CD4-positive, alpha-beta T cell treated with Interleukin-10 for 1 hour (primary cell): ENCODE measurements at regions not wholly inside any gene's neighbourhood (a gene's known extent, or its start where the extent isn't known, plus 50 kb on each side); places are given as distances from the start of the nearest gene placed in this dataset.

ENCODE experiments used
- DNase-seq: peaks from one replicate; pipeline ENCODE4 v3.0.0-alpha.2; 2020

DNA sequence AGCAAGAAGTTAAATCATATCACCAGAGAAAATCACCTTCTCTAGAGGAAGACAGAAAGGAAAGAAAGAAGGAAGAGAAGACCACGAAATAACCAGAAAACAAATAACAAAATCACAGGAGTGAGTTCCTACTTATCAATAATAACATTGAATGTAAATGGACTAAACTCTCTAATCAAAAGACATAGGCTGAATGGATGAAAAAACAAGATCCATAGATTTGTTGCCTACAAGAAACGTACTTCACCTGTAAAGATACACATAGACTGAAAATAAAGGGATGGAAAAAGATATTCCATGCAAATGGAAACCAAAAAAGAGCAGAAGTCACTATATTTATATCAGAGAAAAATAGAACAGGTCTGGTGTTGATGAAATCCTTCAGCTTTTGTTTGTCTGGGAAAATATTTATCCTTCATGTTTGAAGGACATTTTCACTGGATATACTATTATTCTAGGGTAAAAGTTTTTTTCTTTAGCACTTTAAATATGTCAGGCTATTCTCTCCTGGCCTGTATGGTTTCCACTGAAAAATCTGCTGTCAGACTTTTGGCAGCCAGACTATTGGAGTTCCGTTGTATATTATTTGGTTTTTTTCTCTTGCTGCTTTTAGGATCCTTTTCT is 202.5 kb upstream of the DUSP10 start:
- no peak for DNase-seq

DNA sequence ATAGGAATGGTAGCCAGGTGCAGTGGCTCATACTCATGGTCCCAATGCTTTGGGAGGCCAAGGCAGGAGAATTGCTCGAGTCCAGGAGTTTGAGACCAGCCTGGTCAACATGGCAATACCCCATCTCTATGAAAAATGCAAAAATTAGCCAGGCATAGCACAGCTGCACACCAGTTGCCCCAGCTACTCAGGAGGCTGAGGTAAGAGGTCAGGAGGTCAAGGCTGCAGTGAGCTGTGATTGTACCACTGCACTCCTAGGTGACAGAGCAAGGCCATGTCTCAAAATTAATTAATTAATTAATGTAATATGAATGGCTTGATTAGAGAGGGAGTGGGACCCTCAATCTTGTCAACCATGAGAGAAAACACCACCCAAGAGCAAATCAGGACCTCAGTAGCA is 198.7 kb upstream of the DUSP10 start:
- DNase-seq = no peak

DNA sequence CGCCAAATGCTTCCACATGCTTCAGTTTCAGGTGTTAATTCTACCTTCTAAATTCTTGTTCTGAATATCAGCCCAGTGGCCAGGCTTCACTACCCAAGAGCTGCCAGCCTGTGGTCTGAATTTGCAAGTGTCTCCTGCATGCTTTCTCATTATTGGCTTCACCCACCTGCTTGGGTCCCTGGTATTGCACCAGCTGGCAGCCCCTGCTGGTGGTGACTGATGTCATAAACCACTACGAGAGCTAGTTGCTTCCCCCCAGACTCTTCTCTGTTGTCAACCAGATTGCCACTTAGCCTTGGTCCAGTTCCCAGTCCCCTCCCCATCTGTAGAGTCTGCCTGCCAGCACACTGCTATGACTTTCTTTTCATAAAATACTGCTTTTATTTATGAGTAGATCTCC is 197.7 kb upstream of the DUSP10 start:
- no peak for DNase-seq

DNA sequence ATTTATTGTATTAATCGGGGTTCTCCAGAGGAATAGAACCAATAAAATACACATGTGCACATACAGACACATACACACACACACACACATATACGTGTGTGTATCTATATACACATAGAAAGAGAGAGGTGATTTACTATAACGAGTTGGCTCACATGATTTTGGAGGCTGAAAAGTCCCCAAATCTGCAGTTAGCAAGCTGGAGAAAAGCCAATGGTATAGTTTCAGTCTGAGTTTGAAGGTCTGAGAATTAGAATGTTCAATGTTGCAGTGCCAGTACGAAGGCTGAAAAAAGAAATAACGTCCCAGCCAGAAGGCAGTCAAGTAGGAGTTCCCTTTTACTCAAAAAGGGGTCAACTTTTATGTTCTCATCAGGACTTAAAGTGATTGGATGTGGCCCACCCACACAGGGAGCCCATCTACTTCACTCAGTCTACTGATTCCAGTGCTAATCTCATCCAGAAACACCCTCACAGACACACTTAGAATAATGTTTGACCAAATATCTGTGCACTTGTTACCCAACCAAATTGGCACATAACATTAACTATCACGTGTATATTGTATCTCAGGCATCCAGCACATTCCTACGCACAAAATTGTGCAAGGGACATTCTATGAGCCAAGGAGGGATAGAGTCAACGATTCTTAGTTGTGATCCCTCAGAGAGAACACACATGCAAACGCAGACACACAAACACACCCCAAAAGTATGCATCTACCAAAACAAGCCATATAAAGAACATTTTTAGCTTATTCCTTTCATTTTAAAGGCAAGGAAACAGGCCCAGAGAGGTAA is 195.5 kb upstream of the DUSP10 start:
- DNase-seq = no peak

DNA sequence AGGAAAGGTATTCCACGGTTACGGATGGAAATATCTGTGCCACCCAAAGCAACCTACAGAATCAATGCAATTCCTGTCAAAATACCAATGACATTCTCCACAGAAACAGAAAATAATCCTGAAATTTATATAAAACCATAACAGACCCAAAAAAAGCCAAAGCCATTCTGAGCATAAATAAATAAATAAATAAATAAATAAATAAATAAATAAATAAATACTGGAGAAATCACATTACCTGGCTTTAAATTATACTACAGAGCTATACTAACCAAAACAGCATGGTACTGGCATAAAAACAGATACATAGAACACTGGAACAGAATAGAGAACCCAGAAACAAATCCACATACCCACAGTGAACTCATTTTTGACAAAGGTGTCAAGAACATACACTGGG is 191.9 kb upstream of the DUSP10 start:
- no peak for DNase-seq

DNA sequence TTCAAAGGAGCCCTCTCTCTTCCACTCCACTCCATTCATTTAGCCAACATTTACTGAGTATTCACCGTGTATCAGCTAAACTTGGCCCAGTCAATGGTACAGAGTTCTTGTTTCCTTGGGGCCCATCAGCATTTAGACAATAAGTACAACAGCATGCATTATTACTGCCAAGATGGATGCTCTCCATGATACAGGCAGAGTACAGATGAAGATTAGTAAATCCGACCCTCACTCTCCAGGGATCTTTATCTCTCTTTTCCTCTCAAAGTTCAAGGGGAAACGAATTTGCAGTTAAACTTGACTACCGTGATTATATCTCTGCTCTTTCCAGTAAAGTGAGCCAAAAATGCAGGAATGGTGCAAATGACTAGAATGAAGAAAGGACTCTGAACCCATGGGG is 184.6 kb upstream of the DUSP10 start:
- no peak for DNase-seq

DNA sequence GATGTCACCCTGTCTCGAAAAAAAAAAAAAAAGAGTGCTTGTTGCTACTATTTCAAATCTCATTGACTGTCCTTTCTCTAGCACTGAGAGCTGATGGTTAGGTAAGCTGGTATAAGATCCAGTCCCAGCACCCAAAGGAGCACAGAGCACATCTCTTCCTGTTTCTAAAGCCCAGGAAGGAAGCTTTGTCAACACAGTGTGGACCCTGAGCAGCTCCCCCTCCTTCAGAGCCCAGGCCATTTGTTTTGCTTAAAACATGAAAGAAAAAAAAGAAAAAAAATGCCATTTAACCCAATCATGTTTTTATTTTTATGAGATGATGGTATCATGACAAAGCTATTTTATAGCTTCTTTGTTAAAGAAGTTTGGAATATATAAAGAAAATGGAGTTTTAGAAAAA is 184.1 kb upstream of the DUSP10 start:
- no peak for DNase-seq

DNA sequence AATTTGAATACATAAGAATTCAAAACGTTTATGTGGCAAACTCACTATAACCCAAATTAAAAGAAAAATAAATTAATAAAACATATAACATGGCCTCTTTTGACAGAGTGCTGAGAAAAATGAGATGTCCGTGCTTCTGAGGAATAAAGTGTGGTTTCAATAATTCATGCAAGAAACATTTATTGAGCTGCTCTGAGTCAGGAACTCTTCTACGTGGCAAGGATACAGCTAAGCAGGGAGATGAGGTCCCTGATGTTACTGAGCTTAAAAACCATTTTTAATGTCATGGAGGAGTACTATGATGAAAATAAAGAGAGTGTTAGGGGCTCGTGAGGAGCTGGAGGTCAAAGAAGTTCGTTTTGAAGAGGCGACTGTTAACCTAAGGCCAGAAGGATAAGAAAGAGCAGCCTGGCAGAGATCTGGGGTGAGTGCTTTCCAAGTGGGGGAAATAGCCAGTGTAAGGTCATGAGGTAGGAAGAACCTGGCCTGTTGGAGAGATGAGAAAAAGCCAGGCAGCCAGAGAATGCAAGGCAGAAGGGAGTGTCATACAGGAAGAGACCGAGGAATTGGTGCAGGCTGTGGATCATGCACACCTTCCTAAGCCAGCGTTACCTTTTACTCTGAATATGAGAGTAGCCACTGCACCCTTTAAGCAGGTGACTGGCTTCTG is 182.2 kb upstream of the DUSP10 start:
- no peak for DNase-seq

DNA sequence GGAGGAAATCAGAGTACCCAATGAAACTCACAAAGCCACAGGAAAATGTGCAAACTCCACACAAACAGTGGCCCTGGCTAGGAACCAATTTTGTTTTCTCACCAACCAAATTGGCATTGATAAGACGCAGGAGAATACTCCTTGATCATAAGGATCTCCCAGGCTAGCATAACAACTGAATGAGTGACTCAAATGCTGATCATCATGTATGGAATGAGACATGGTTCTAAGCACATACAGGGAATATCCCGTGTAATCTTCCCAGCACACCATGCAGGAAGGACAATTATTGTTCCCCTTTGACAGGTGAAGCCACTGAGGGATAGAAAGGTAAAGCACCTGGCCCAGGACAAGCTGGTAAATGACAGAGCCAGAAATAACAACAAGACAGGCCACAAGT is 180.0 kb upstream of the DUSP10 start:
- DNase-seq = no peak

DNA sequence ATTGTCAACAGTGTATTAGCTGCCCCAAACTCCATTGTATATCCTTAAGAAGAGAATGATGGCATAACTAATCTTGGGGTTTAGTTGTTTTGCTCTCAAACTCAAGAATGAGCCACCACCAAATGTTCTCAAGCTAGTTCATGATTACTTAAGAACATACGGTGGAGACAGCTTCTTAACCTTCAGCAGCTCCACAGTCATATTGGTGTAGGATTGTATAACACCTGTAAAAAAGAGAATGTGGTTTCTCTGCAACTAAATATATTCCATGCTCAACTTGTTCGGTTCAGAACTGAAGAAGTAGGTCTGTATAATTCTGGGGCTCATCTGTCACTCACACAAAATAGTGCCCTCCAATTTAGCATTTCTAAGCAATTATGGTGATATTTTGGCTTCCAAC is 177.9 kb upstream of the DUSP10 start:
- no peak for DNase-seq

DNA sequence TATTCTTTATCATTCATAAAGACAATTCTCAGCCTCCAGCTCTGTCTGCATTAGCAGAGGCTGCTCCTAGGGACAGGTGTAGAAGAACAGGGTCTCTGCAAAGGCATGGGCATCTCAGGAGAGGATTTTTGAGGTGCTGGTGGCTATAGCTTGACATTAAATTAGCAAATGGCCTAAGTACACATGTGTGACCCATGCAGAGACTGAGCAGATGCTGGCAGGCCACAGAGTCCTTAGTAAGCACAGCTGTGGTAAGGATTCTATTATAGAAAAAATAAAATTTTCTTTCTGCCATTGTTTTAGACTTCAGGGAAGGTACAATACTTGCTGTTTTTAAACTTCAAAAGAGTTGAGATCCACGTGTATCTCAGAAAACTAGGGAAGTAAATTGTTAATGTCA is 177.5 kb upstream of the DUSP10 start:
- DNase-seq = no peak

DNA sequence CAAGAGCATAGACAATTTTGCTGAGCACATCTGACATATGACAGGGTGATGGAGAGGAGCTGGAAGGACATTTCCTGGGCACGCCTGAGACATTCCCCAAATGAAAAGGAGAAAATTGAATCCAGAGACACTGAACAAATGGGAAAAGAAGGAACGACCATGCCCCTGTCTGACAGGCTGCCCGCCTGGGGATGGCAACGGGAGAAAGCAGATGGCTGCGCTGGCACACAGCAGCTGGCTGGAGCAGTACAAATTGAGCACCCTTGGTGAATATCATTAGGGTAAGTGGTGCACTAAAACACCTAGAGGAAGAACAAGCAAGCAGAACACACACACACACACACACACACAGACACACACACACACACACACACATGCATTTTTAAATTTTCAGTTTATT is 174.3 kb upstream of the DUSP10 start:
- DNase-seq = no peak

DNA sequence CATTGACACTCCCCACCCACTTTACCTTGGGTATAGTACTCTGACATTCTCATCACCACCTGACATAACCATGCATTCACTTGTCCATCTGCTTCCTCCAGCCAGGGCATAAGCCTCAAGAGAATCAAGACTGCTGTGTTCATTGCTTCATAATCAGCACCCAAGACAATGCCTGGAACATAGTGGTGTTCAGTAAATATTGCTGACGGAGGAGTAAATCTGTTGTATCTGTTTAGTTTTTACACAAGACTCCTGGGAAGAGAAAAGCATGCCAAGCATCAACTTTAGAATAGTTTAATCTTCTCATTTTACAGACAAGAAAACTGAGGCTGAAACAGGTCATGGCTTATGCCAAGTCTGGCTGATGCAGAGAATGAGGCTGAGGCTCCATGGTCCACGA is 173.9 kb upstream of the DUSP10 start:
- DNase-seq = no peak

DNA sequence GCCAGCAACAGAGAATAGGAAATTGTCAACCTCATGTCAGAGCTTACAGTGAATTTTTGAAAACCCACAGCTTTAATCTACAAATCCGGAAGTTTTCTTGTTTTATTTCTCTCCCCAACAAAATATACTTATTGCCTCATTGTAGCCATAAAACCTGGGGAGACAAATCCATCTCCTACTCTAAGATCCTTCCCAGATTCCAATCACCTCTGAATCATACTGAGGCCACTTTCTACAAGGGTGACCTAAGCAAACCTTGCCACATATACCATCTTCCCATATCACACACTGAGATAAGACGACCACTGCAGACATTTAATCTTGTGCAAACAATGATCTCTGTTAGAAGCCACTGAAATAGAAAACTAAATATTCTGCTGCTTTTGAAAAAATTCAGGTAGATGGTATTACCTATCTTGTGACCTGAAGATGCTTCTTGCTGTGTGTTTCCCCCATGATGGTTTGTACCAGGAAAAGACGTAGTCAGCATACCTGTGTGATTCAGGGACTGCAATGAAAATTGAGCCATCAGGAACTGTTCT is 171.5 kb upstream of the DUSP10 start:
- no peak for DNase-seq

DNA sequence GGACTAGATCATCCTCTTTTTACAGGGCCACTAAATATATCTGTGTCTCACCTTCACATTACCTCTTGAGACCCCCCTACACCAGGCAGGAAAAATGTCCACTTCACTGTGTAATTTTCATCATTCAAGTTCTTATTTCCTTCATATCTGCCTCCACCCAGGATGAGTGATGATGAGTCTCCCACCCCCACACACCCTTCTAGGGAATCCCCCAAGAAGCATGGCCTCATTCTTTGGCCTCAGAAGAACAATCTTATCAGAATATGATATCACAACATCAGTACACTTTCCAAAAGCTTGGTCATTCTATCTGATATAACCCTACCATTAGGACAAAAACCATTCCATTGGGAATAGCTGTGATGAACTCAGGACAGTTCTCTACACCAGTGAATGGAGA is 170.3 kb upstream of the DUSP10 start:
- no peak for DNase-seq

DNA sequence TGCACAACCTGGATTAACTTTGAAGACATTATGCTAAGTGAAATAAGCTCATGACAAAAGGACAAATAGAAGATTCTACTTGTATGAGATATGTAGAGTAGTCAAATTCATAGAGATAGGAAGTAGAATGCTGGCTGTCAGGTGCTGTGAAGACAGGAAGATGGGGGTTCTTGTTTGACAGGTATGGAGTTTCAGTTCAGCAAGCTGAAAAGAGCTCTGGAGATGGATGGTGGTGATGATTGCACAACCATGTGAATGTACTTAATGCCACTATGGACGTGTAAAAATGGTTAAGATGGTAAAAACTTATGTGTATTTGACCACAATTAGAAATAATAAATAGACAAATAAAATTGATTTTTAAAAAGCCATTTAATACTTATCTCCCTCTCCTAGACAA is 169.8 kb upstream of the DUSP10 start:
- no peak for DNase-seq

DNA sequence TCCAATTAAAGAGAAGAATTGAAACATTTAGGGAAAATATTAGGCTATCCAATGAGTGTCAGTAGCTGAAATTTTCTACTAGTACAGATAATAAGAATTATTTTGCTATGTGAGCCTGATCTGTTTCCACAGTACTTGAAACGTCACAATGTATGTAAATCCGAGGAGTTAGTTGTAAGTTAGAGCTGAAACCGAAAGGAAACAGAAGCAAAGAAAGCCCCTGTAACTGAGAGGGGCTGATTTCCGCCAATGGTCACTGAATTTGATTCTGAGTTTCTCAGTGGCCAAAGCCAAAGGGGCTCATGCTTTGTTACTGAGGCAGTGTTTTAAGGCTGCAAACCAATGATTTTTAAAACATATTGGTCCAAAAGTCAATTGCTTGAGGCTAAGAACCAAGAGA is 168.3 kb upstream of the DUSP10 start:
- no peak for DNase-seq

DNA sequence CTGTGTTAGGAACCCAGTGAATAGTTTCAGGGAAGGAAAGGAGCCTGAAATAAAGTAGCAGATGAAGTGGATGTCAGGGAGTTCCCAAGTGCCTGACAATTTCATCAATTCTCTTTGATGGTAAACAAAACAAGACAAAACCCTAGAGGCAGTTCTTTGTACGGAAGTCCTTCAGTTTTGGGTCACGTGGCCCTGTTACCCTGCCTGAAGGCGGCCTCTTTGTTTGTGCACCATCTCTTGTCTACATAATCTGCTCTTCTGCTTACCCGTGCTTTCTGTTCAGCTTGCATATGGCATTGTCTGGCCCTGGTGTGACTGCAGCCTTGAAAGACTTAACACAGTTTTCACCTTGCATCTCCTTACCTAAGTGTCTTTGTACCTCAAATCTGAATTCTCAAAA is 166.7 kb upstream of the DUSP10 start:
- DNase-seq = no peak

DNA sequence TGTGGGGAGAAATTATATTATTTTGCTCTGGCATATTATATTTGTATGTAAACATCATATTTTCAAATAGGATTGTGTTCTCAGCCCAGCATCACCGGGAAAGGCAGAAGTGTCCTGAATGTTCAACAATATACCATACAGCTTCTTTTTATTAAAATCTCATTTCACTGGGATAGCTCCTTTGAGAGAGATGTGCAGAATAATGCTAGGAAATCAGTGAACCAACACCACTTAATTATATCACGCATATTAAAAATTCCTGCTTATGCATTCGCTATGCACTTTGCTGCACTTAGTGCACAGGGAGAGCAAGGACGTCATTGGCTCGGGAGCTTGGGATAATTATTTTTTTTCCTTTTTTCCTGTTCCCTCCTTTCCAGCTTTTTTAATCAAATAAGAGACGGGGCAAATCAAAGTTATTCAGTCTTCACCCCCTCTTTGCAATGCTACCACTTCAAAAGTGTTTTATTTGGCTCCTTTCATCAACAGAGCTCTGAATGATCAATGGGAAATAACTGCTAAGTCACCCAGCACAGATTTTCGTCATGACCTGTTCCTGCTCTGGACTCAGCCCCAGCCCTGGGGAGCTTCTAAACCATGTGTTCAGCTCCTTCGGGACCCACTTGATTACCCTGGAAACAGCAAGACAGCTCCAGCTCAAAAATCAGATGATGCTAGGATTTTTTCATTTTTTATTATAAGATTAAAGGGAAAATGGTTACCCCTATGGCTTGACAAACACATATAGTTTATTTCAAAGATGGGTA is 165.5 kb upstream of the DUSP10 start:
- DNase-seq = no peak

DNA sequence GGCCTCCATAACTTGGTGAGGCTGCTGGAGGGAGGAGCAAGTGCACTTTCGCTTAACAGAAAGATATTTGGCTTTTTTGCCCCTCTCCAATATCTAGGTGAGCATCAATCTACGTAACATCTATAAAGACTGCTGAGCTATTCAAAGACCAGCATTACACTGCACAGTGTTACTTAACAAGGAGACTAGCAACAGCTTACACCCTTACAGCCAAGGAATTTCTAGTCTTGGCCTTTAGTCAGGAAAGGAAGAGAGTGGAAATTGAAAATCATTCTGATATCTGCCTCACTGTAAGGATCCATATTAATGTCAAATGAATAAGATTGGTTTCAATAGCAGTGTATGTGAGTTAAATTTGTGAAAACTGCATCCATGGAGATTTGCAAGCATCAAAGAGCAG is 163.9 kb upstream of the DUSP10 start:
- DNase-seq = no peak

DNA sequence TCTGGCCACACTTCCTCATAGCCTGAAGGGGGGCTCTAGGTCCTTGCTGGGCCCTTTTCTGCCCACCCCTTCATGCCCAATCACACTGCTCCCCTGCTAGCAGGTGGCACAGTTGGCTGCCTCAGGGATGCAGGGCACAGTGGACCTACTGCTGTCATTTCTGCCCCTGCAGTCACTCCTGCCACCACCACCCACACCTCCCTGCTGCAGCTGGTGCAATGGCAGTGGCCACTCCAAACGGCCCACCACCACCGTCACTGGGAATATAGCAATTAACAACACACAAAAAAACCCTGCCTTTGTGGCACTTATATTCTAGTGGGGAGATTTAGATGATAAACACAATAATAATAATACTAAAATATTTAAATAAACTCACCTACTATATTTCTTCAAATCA is 162.4 kb upstream of the DUSP10 start:
- DNase-seq = no peak

DNA sequence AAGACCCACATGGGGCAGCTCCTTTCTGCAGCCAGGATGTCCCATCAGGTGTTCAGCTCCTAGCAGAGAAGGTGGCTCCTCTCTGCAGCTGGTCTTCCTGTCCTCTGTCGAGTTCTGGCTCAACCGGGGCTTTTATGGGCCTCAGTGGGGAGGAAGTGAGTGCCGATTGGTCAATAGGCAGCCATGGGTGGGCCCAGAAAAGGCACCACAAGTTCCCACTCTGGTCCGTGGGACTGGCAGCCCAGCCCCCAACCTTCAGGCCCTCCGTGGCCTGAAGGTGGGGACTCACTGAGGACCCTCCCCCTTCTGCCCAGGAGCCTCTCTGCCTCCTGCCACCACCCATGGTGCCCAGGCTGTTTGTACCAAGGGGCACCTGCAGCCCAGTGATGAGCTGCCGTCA is 161.7 kb upstream of the DUSP10 start:
- DNase-seq = no peak

DNA sequence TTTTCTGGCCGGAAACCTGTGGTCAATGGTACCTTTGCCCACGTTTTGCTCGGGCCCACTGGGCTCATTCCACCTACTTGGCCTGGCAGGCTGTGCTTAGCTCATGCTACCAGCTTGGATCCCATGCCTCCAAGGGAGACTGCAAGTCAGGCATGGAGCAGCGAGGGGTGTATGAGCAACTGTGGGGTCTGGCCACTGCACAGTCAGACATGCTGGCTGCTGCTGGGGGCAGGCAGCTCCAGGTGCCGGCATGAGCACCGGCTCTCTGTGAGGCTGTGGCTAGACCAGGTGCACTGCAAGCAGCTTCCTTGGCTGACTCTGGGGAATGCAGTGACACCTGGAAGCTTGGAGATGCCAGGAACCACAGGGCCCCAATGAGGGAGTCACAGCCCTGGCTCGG is 161.1 kb upstream of the DUSP10 start:
- DNase-seq = no peak
